ENCODE measurements at regions not wholly inside any gene's neighbourhood (a gene's known extent, or its start where the extent isn't known, plus 50 kb on each side); places are given as distances from the start of the nearest gene placed in this dataset.
"Not testable (repeated sequence)": the region's sequence is repeated elsewhere in the genome, so short reads cannot be mapped to it uniquely, and the experiment has no call there.

DNA sequence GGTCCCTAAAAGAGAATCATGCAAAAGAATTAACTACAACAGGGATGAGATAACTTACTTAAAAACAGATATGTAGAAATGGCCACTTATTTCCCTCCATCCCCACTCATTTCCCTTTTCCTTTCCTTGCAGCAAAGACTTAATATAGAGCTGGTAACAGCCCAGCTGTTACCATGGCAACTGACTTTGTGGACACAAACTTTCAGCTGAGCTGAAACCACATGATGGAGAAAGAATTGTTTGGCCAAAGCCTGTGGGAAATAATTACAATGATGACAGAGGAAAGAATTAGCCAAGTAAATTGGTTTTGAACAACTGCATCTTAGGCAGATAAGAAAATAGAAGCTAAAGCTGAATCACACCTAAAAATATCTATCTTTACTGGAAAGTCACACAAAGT, 364.9 kb downstream of the GALC start:
- no peak for DNase-seq

DNA sequence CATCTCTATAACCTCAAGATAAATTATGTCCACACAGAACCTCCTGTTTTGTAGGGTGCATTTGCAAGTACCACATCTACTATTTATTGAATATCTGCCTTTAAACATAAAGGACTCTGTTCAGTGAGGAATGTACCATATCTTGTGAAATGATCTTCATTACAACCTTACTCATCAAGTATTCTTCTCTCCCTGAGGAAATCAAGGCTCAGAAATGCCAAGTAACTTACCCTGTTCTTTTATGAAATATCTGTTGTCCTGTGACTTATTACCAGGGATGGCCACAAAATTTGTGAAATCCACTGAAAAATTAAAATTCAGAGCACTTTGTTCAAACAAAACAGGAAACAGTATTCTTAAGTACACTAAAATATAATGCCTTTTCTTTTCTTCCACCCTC, 366.7 kb downstream of the GALC start:
- DNase-seq = no peak

DNA sequence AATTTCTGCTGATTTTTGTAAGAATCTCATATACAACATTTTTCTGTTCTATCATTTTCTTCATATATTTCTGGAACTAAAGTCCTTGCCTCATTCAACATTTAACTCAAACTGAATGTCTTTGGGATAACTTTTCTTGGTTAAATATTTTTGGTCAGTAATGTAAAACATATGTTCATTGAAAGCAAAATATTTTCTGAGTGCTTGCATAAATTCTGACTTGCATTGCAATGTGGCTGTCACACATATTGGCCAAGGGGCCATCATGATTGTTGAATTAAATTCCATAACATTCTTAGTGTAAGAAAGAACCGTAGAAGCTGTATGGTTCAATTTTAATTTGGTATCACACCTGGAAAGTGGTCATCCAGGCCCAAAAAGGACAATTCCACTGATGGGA, 369.4 kb downstream of the GALC start:
- no peak for DNase-seq

DNA sequence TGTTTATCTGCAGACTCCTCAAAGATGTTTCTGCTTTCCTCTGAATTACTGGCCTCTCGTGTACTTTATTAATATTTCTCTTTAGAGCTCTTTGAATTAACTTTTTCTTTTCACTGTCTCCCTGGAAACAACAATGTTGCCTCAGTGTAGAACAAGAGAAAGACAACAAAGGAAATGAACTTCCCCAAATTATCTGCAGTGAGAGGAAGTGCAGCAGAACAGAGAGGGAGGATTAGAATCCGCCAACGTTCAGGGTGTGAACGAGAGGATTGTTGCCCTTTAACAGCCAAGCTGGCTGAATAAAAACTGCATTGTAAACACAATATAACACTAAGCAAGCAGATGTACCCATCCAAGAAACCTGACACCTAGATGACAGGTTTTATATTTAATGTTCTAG, 375.9 kb downstream of the GALC start:
- no peak for DNase-seq

DNA sequence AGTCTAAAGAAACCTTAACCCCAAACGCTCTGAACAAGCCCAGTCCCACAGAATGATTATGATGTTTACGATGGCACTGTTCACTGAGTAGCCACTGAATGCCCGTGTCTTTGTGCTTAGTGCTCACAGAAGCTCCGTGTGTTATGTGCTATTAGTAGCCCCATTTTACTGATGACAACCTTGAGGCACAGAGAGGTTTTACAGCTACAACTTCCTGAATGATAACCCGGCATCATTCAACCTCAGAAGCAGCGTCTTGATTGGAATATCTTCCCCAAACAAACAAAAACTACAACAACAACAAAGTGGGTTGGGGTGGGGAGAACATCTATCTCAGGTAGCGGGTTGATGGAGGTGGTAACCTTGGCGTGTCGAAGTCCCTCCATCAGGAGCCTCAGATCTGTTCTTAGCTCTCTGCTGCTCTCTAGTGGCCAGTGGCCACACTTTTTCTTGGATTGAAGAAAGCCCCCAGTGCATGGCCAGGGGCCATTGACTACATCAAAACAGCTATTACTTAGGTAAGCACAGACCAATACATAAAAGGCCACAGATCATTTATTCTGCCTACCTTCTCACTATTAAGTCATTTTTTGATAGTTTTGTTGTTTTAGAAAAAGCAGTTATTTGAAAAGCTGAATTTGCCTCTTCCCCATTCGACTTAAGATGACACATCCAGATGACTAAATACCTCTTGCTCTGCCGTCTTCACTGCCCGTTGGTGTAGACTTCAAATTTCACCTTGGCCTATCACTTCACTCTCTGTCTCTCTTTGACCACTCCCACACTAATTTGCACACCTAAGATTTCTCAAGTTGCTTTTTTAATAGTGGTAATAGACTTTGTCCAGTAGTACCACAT, 376.9 kb downstream of the GALC start:
- DNase-seq = peak; percentile 73

DNA sequence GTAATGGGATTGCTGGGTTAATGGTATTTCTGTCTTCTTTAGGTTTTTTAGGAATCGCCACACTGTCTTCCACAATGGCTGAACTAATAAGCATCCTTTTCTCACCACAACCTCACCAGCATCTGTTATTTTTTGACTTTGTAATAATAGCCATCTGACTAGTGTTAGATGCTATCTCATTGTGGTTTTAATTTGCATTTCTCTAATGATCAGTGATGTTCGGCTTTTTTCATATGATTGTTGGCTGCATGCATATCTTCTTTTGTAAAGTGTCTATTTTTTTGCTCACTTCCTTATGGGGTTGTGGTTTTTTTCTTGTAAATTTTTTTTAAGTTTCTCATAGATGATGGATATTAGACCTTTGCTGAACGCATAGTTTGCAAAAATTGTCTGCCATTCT, 377.9 kb downstream of the GALC start:
- no peak for DNase-seq

DNA sequence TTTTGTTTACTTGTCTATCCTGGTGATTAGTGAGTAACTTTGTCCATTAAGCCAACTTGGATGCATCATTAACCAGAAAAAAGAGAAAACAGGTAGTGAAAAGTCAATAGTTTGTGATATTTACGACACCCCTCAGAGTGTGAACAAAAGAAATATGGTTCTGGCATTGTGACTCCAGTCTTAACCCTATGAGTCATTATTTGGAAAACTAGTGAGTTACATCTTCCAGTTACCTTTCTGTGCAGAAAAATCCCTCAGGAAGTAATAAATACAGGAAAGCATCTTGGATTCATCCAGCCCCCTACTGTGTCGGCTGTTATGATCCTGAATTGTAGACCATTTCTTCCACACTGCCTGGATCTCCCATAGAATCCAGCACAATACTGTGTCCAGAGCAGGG, 379.1 kb downstream of the GALC start:
- no peak for DNase-seq

DNA sequence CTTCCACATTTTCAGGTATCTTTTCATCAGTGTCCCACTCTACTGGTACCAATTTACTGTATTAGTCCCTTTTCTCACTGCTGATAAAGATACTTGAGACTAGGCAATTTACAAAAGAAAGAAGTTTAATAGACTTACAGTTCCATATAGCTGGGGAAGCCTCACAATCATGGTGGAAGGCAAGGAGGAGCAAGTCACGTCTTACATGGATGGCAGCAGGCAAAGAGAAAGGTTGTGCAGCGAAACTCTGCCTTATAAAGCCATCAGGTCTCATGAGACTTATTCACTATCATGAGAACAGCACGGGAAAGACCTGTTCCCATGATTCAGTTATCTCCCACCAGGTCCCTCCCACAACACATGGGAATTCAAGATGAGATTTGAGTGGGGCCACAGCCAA, 385.9 kb downstream of the GALC start:
- not testable (repeated sequence) for DNase-seq

DNA sequence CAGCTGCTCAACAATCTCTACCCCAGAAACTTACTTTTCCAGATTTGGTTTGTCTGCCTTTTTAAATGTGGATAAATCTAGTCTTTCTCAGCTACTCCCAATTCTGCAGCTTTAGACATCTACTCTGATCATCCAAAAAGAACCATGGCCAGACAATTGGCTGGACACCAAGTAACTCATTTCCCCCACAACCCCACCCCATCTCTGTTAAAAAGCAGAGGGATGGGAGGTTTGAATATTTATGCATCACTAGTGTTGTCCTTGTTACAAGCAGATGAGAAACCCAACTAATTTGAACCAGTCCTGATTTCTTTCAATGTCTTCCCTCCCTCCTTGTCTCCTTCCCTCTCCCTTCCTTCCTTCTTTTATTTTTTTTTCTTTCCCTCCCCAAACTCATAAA, 391.9 kb downstream of the GALC start:
- no peak for DNase-seq

DNA sequence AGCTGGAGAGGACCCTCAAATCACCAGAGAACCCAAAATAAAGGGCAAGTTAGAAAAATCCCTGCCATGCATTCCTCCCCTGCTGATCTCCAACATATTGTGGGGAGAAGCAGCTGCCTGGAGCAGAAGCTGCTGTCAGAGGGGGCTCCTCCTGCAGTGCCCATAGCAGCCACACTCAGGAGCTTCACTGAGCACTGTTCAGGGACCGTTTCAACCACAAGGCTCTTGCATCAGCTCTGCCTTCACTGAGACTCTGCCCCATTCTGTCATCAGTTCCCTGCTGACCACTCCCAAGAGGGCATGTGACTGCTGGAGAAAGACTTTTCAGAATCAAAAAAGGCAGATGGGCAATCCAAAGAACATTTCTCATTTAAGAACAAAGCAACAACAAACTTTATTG, 392.7 kb downstream of the GALC start:
- DNase-seq = no peak

DNA sequence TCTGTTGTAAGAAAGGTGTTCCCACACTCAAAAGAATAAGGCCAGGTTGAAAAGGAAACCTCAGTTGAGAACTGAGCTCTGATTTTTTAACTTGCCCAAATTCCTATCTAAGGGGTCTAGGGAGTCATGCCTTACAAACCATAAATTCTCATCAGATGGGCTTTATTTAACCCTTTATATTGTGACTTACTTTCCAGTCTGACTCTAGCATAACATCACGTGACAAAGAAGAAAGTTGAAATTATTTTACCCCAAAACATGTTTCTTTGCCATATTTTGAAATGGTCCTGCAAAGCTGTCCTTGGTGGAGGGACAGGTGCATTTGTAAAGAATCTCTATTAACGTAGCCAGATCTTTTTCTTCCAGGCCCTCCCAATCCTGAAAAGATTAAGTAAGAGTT, 411.7 kb downstream of the GALC start:
- no peak for DNase-seq

DNA sequence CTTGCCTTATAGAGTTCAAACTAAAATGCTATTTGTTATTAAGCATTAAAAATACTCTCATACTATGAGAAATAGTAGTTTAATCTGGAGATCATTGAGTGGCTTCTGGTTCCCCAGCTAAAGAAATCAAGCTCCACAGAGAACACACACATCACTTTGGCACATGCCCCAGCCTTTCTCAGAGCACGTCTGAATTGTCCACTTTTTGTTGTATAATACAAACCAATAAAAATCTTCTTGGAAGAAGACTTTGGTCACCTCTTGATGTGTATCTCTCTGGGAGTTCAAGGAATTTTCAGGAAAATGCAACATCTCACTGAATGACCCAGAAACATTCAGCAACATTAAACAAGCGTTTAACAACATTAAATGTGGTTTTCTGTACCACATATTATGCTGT, 413.9 kb downstream of the GALC start:
- no peak for DNase-seq

DNA sequence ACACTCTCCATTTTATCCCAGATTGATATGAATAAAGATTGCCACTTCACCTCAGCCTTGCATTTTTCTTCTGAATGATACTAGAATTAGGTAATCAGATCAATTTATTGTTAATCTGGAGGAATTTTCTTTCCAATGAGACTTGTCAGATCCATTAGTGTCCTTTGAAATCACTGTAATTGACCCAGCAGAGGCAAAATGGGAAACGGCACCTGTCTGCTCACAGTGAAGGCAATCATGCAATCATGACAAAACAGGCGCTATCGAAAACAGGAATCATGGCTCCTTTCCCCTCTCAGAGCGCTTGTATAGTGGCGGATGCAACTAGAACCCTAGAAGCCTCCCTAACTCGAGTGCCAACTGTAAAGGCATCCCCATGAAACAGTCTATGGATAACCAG, 417.6 kb downstream of the GALC start:
- no peak for DNase-seq

DNA sequence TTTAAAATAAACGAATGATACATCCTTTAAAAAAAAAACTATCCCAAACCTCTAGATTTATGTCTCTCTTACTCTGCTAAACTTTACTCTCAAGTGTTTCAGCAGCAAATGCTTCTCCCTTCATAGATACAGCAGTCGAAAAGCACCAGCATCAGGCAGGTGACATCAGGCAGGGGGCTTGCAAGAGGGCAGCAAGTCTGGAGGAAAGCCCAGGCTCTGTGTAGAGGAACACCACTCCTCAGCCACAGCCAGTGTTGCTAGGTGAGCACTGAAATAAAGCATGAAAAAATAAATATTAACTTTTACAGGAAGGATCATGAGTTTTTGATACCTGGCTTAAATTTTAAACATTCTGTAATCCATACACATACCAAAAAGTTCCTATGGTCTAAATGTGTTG, 419.4 kb downstream of the GALC start:
- DNase-seq = no peak

DNA sequence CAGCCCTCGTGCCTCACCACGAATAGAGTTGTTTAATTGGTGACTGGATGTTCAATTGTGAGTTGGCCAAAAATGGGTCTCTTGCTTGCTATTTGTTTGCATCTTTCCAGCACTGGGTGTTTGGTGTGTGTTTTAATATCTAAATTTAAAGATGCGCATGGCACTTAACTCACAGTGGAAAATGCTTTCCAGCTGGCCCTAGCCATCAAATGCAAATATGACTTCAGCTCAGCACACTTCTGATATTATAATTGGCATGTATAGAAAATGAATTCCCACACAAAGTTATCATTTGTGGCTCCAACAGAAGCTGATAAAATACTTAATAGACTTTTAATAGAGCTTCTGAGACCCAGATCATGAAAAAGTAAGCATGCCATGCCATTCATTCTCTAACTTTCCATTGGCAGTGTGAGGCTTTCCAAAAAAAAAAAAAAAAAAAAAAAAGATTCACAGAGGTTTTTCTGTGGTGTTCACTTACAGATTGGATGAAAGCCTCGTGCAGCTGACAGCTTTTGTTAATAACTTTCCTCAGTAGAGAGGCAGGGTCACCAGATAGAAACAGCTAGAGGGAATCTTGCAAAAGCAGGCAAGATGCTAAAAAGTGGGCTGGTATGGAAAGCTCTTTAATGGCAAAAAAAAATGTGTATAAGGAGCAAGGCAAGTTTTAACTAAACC, 425.2 kb downstream of the GALC start:
- DNase-seq = no peak

DNA sequence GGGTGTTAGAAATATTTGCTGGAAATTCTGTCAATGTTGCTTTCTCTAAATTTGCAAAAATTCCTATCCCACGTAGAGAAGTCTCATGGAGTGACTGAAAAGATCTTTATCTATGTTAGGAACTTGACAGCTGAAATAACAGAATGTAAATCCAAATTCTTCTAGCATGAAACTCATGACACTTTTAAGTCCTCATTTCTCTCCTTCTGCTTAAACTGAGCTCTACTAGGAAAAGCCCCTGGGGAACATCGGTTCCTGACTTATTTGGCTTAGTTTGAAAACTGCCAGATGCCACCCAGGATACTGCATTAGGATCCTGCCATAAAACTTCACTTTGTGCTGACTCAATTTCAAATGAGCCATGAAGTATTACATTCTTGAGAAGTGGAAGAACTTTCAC, 426.0 kb downstream of the GALC start:
- no peak for DNase-seq

DNA sequence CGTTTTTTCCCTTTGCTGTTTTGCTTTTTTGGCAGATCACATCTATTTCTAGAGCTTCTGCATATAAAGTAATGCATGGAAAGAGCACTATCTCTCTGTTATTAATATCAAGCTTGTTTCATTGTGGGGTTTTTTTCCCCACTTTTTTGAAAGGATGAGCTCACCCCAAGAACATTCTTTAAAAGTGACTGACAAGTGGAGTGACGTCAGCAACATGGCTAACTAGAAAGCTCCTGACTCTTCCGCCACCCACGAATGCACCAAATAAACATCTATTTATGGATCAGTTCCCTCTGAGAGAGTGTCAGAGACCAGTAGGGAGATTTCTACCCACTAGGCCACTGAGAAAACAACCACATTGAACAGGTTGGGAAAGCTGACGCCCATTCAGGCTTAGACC, 445.4 kb downstream of the GALC start:
- no peak for DNase-seq

DNA sequence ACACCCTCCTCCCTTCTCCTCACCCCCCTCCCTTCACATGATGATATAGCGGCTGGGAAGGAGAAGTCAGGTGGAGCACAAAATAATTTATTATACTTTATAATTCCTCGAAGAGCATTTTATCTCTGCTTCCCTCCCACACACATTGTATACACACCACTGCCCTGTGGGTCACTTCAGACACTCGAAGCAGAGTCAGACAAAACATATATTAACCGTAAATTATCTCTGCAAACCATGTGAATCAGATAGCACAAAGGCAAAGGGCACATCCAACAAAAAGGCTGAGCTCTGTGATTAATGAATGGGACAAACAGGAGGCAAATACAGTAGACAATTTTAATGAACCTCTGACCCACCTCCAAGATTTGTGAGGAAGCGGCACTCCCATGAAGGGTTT, 450.7 kb downstream of the GALC start:
- DNase-seq = no peak

DNA sequence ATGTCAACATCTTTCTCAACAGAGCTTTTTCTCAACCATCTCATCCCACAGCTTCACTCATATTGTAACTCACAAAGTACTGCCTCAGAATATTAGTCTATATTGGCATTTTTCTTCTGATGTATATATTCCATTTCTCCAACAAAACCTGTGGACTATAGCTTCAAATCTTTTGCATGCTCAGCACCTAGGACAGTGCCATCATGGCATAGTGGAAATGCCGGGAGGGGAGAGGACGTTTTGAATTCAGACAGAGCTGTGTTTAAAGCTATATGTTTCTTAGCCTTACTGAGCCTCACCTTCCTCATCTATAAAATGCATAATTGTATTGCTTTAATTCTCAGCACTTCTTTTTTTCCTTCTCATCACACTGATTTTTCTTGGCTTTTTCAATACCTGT, 452.6 kb downstream of the GALC start:
- no peak for DNase-seq

DNA sequence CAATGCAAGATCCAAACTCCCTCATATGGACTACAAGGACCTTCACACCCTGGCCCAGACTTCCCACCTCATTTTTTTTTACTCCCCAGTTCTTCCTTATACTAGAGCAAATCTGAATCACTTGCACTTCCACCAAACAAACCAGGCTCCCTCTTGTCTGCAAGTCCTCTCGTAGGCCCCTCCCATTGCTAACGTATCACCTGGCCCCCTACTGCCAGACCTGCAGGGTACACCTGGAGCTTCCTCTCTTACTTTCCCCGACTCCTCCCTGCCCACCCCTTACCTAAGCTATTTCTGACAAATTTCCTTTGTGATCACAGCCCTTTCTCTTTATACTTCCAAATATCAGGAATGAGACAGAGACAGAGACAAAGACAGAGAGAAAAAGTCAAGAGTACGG, 463.9 kb downstream of the GALC start:
- DNase-seq = no peak

DNA sequence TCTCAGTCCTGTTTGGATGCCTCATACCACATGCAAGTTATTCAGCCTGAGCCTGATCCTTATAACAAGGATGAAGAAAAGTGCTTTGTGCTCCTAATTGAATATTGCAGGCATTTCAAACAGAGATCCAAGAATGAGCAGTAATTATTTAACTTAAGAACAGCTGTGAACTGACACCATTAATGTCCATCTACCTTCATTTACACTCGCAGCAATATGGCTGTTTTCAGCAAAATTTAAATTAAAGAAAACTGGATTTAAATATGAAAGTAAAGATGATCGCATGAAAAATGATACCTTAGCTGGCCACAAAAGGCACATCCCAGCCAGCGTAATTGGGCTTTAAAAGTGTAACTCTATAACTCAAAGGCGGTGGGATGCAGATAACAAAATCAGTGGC, 466.3 kb downstream of the GALC start:
- DNase-seq = no peak

DNA sequence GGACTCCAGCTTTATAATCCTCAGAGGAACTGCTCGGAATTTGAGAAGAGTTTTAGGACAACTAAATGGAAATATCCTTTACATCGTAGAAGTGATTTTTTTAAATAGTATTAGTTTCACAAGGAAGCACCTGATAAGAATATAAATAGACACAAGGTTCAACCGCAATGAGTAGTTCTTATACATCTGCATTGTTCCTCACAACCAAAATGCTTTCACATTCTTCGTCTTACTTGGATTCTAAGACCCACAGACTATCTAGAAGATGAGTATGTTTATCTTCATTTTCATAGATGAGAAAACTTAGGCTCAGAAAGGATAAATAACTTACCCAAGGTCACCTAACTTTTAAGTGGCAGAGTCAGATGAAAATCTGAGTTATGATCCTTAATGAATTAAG, 469.0 kb downstream of the GALC start:
- DNase-seq = no peak

DNA sequence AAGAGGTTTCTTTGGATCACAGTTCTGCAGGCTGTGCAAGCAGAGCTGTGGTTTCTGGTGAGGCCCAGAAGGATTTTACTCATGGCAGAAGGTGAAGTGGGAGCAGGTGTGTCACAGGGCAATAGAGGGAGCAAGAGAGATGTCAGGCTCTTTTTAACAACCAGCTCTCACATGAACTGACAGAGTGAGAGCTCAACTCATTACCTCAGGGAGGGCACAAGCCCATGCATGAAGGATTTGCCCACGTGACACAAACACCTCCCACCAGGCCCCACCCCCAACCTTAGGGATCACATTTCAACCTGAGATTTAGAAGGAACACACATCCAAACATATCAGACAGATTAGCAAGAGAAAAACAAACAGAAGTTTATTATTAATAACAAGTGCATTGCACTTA, 470.4 kb downstream of the GALC start:
- DNase-seq = no peak

DNA sequence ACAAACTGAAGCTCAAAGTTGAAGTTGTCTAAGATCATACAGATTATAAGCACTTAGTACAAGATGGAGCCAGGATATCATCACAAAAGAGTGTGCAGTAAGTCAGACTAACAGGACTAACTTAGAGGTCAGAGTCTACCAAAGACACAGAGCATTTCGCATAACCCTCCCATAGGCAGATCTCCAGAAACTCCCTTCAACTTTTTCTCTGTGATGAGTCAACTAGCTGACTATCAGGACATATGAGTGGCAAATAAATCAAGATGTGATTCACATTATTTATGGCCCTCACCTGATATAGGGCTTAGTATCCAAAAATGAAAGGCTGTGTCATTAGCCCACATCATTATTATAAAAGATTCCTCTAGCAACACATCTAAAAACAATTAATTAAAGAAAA, 484.6 kb downstream of the GALC start:
- no peak for DNase-seq

DNA sequence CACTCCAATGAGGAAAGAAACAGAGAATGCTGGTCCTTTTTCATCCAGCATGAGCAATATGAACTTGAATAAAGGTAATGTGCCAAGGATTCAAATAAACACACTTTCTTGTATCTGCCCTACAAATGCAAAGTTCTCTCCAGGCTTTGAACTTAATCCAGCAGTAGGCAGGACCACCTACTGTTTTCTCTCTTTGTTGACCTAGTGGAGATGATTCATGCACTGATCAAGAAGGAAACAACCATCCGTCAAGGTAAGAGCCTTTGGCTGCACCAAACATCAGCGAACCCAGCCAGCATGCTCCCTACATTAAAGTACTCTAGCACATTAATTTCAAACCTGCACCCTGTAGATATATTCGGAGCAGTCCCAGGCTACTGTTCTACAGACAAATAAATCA, 489.3 kb downstream of the GALC start:
- no peak for DNase-seq
